ENCODE measurements at regions not wholly inside any gene's neighbourhood (a gene's known extent, or its start where the extent isn't known, plus 50 kb on each side); places are given as distances from the start of the nearest gene placed in this dataset.
"Not testable (repeated sequence)": the region's sequence is repeated elsewhere in the genome, so short reads cannot be mapped to it uniquely, and the experiment has no call there.

- intact Hi-C loops (cut with DNase I; ENCODE audit: low total_unique reads) = no loop called here
- H3K36me3 ChIP-seq = no peaks in the 10 kb centered on the region
- no peaks in the 10 kb centered on the region for H3K27me3 ChIP-seq (replicated peaks in 1 of 7)
- TF ChIP-seq CTCF (IDR thresholded peaks at IDR 0.05 in 8 of 11, conservative IDR thresholded peaks at IDR 0.05 in 3 of 11) (no peak), POLR2AphosphoS5 (IDR thresholded peaks at IDR 0.05) (no peak), POLR2A (IDR thresholded peaks at IDR 0.05) (no peak)
- peaks cover 0 to 14% (median 9%) of the 10 kb centered on the region in 8 donors for H3K9me3 ChIP-seq
- no peak for DNase-seq
- no peaks in the 10 kb centered on the region for H3K4me1 ChIP-seq
- no peak overlapping the region for H3K4me3 ChIP-seq
- 79 to 90% (median 86%) methylated on average over 5 of the region's 5 CpGs for WGBS, 5 donors
- no peak overlapping the region for H3K27ac ChIP-seq
Observed at GRCh38 chr4:86461849-86462248, 102.0 kb upstream of the MAPK10 start.

- Histone ChIP-seq H3K4me3 (no peak overlapping the region), H3K9me3 (no peaks in the 10 kb centered on the region), H3K4me1 (no peaks in the 10 kb centered on the region), H3K27me3 (replicated peaks in 1 of 7) (no peaks in the 10 kb centered on the region), H3K36me3 (no peaks in the 10 kb centered on the region), H3K27ac (no peak overlapping the region)
- intact Hi-C loops (cut with DNase I; ENCODE audit: low total_unique reads) = no loop called here
- 52 to 72% (median 65%) methylated on average over 1 of the region's 1 CpG for WGBS, 5 donors
- TF ChIP-seq POLR2A (IDR thresholded peaks at IDR 0.05) (no peak), CTCF (IDR thresholded peaks at IDR 0.05 in 8 of 11, conservative IDR thresholded peaks at IDR 0.05 in 3 of 11) (no peak), POLR2AphosphoS5 (IDR thresholded peaks at IDR 0.05) (no peak)
- no peak for DNase-seq
Observed at GRCh38 chr4:86472377-86473019, 112.6 kb upstream of the MAPK10 start.

- WGBS, 5 donors = 90 to 97% (median 93%) methylated on average over 4 of the region's 4 CpGs
- H3K27ac ChIP-seq; H3K9me3 ChIP-seq; H3K36me3 ChIP-seq; intact Hi-C loops (cut with DNase I; ENCODE audit: low total_unique reads); DNase-seq; H3K4me1 ChIP-seq; H3K4me3 ChIP-seq; H3K27me3 ChIP-seq (replicated peaks in 1 of 7): not testable (repeated sequence)
Observed at GRCh38 chr4:86478151-86478550, 116.0 kb upstream of the PTPN13 start.

GRCh38 chr4:86481440-86481839 lies 112.7 kb upstream of the PTPN13 start:
- Histone ChIP-seq H3K9me3 (no peaks in the 10 kb centered on the region), H3K36me3 (no peaks in the 10 kb centered on the region), H3K4me3 (no peak overlapping the region), H3K27me3 (replicated peaks in 1 of 7) (no peaks in the 10 kb centered on the region), H3K4me1 (peaks cover 0 to 6% (median 0%) of the 10 kb centered on the region in 6 donors), H3K27ac (no peak overlapping the region)
- 87 to 97% (median 96%) methylated on average over 1 of the region's 1 CpG for WGBS, 5 donors
- TF ChIP-seq CTCF (IDR thresholded peaks at IDR 0.05 in 8 of 11, conservative IDR thresholded peaks at IDR 0.05 in 3 of 11) (no peak), POLR2AphosphoS5 (IDR thresholded peaks at IDR 0.05) (no peak), POLR2A (IDR thresholded peaks at IDR 0.05) (no peak)
- intact Hi-C loops (cut with DNase I; ENCODE audit: low total_unique reads) = no loop called here
- no peak for DNase-seq

All from spleen (tissue), 11 donors.